Astrocyte (in vitro differentiated cells and primary cell): ENCODE measurements at regions not wholly inside any gene's neighbourhood (a gene's known extent, or its start where the extent isn't known, plus 50 kb on each side); places are given as distances from the start of the nearest gene placed in this dataset.

Experiments used
- EZH2 ChIP-seq: IDR thresholded peaks from 2 replicates; pipeline ENCODE4 v1.6.1; 2012; ENCODE audit warnings: mild to moderate bottlenecking, low read length, inconsistent platforms; ENCODE audit not compliant: insufficient read depth
- TF ChIP-seq, protein P1 (sequence below): IDR thresholded peaks from 2 replicates; pipeline ENCODE4 v1.5.1; 2011; ENCODE audit warnings: low read depth, mild to moderate bottlenecking, inconsistent platforms, low read length, moderate library complexity; ENCODE audit not compliant: insufficient read depth

DNA sequence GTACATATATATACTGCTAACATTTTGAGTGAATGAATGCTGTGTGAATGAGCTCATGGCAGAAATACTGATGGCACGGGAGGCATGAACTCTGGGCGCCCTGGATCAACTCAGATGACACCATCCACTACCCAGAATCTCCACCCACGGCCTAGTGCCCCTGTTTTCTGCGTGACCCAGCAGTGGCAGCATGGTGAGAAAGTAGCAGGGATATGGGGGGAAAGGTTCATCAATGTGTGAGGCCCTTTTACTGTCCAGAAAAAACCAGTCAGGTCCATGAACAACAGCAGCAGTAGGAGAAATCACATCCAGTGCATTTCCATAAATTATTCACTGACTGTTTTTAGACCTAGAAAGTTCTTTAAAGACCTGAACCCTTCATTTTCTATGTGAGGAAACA is 391.0 kb upstream of the NRP1 start:
- TF ChIP-seq, protein P1, sequence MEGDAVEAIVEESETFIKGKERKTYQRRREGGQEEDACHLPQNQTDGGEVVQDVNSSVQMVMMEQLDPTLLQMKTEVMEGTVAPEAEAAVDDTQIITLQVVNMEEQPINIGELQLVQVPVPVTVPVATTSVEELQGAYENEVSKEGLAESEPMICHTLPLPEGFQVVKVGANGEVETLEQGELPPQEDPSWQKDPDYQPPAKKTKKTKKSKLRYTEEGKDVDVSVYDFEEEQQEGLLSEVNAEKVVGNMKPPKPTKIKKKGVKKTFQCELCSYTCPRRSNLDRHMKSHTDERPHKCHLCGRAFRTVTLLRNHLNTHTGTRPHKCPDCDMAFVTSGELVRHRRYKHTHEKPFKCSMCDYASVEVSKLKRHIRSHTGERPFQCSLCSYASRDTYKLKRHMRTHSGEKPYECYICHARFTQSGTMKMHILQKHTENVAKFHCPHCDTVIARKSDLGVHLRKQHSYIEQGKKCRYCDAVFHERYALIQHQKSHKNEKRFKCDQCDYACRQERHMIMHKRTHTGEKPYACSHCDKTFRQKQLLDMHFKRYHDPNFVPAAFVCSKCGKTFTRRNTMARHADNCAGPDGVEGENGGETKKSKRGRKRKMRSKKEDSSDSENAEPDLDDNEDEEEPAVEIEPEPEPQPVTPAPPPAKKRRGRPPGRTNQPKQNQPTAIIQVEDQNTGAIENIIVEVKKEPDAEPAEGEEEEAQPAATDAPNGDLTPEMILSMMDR: no peak
- TF ChIP-seq EZH2: no peak
